Thyroid gland (tissue), 4 donors: ENCODE measurements at regions not wholly inside any gene's neighbourhood (a gene's known extent, or its start where the extent isn't known, plus 50 kb on each side); places are given as distances from the start of the nearest gene placed in this dataset.

Experiments
- DNase-seq, 2 donors: peaks; one replicate each; pipeline ENCODE4 v3.0.0-alpha.2; 2019
- H3K27ac ChIP-seq, 3 donors: fragments of 200-600 bp; sonication (generic); 1 replicate in 2 of 3; 2 replicates in 1 of 3; pipeline ENCODE4 v1.5.1; 2016 to 2019; ENCODE audit warnings: mild to moderate bottlenecking in 1 of 3, moderate library complexity in 1 of 3
- H3K27me3 ChIP-seq: fragments of 200-600 bp; sonication (generic); one replicate; pipeline ENCODE4 v1.5.1; 2019
- H3K36me3 ChIP-seq, 2 donors: fragments of 200-600 bp; sonication (generic); one replicate each; pipeline ENCODE4 v1.5.1; 2016 to 2019
- H3K4me1 ChIP-seq, 2 donors: fragments of 200-600 bp; sonication (generic); one replicate each; pipeline ENCODE4 v1.5.1; 2017 to 2019
- H3K4me3 ChIP-seq, 3 donors: fragments of 200-600 bp; sonication (generic); replicated peaks in 1 of 3; 1 replicate in 2 of 3; 2 replicates in 1 of 3; pipeline ENCODE4 v1.5.1; 2016; ENCODE audit warnings: mild to moderate bottlenecking in 1 of 3
- H3K9me3 ChIP-seq: fragments of 200-600 bp; sonication (generic); one replicate; pipeline ENCODE4 v1.5.1; 2017
- POLR2A ChIP-seq, 2 donors: fragments of 450-650 bp; IDR thresholded peaks; one replicate each; pipeline ENCODE4 v1.6.1; 2017; ENCODE audit warnings: antibody characterized with exemption in 2 of 2, mild to moderate bottlenecking in 2 of 2, moderate library complexity in 1 of 2
- WGBS, 2 donors: methylation state at CpG; one replicate each; pipeline ENCODE4 v1.1.5; 2017; 5-methylcytosine and 5-hydroxymethylcytosine counted together
- intact Hi-C: fragments of 100-400 bp; cut with DNase I; formaldehyde crosslinking; loops from one replicate; pipeline ENCODE4 v1.15.1; 2023
- TF ChIP-seq, protein P1 (sequence below), 6 experiments: fragments of 200-600 bp in 3 of 6; fragments of 450-650 bp in 3 of 6; sonication (generic) in 3 of 6; IDR thresholded peaks; one replicate each; pipeline ENCODE4 v1.5.1; 2016 to 2019; ENCODE audit warnings: antibody characterized with exemption in 6 of 6, mild to moderate bottlenecking in 2 of 6, inconsistent platforms in 1 of 6, moderate library complexity in 1 of 6

DNA sequence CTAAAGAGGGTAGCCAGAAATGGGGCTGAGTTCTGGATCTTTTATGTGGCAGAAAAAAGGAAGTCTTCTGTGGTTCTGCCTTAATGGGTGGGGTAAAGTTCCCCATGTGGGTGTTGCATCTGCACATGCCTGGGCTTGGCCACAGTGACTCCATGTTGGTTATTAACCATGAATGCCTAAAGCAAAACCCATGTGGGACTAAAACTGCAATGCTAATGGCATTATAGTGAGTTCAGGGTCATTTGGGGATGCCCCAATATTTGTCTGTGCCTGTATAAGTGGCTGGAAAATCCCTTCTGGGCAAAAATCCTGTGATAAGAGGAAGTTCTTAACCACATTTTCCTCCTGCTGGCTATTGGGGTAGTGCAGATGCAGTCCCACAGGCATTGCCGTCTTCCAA, 857.4 kb downstream of the FAT4 start:
- H3K27me3 ChIP-seq: no peaks in the 10 kb centered on the region
- TF ChIP-seq, protein P1, sequence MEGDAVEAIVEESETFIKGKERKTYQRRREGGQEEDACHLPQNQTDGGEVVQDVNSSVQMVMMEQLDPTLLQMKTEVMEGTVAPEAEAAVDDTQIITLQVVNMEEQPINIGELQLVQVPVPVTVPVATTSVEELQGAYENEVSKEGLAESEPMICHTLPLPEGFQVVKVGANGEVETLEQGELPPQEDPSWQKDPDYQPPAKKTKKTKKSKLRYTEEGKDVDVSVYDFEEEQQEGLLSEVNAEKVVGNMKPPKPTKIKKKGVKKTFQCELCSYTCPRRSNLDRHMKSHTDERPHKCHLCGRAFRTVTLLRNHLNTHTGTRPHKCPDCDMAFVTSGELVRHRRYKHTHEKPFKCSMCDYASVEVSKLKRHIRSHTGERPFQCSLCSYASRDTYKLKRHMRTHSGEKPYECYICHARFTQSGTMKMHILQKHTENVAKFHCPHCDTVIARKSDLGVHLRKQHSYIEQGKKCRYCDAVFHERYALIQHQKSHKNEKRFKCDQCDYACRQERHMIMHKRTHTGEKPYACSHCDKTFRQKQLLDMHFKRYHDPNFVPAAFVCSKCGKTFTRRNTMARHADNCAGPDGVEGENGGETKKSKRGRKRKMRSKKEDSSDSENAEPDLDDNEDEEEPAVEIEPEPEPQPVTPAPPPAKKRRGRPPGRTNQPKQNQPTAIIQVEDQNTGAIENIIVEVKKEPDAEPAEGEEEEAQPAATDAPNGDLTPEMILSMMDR (IDR thresholded peaks at IDR 0.05): no peak
- TF ChIP-seq POLR2A (IDR thresholded peaks at IDR 0.05): no peak
- H3K27ac ChIP-seq: no peak overlapping the region
- intact Hi-C loops: no loop called here
- no peaks in the 10 kb centered on the region for H3K9me3 ChIP-seq
- WGBS, 2 donors: 90 to 94% methylated on average over 1 of the region's 1 CpG
- DNase-seq: no peak
- H3K4me1 ChIP-seq: no peaks in the 10 kb centered on the region
- no peaks in the 10 kb centered on the region for H3K36me3 ChIP-seq
- H3K4me3 ChIP-seq: no peak overlapping the region

DNA sequence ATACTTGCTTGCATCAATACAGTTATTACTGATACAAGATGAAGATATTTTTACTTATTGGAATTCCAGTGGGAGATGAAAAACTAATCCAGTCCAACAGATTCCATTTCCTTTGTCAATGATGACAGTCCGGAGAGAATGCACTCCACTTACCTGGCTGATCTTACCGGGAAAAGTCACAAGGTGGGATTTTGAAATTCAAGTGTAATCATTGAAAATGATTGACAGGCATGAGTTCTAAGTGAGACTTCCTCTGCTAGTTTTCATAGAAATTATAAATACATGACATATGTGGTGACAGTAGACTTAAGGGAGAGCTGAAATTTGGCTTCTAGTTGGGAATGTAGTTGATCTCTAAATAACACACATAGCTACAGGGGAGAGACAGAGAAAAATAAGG, 859.9 kb downstream of the FAT4 start:
- no peaks in the 10 kb centered on the region for H3K27me3 ChIP-seq
- H3K27ac ChIP-seq: no peak overlapping the region
- no peak overlapping the region for H3K4me3 ChIP-seq
- no peaks in the 10 kb centered on the region for H3K36me3 ChIP-seq
- no peaks in the 10 kb centered on the region for H3K4me1 ChIP-seq
- no peaks in the 10 kb centered on the region for H3K9me3 ChIP-seq
- DNase-seq: no peak
- intact Hi-C loops: no loop called here
- WGBS, 2 donors: 85 to 93% methylated on average over 2 of the region's 2 CpGs
- TF ChIP-seq POLR2A (IDR thresholded peaks at IDR 0.05): no peak
- TF ChIP-seq, protein P1 (IDR thresholded peaks at IDR 0.05): no peak

DNA sequence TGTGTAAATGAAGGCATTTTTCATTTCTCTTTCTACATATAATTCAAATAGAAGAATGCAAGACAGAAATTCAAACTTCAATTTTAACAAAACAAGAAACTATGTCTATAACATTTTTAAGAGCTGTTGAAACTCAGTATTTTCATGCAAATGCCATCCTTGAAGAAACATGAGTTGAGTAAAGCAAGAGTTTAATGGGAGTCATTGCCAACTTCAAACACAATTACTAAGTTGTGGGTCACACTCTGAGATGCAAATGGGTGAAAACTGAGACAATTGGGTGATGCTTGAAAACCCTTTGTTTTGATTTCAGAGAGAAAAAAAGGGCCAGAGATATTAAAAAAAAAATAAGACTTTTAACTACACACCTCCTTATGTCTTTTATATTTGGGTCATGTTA, 865.9 kb downstream of the FAT4 start:
- no peak for DNase-seq
- no peaks in the 10 kb centered on the region for H3K4me1 ChIP-seq
- no peaks in the 10 kb centered on the region for H3K27me3 ChIP-seq
- no peak overlapping the region for H3K27ac ChIP-seq
- H3K36me3 ChIP-seq: no peaks in the 10 kb centered on the region
- H3K9me3 ChIP-seq: no peaks in the 10 kb centered on the region
- no peak overlapping the region for H3K4me3 ChIP-seq
- intact Hi-C loops: no loop called here
- TF ChIP-seq, protein P1 (IDR thresholded peaks at IDR 0.05): no peak
- TF ChIP-seq POLR2A (IDR thresholded peaks at IDR 0.05): no peak

DNA sequence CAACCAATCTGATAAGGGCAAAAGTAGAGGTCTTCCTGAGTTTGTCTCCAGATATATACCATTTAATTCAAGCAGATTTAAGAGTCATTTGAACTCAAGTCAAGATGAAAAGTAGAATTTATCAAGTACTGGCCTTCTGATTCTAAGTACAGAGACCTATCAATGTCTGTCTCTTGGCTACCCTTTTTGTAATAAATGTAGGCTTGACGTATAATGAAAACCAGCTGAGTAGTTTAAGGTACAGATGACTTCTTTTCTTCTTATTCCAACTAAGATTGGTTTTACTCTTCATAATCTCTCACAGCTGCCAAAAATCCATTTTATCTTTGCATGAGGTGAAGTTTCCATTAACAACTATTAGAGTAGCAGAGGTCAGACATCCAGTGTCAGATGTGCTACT, 867.6 kb downstream of the FAT4 start:
- 85 to 95% methylated on average over 1 of the region's 1 CpG for WGBS, 2 donors
- DNase-seq: no peak
- Histone ChIP-seq H3K9me3 (no peaks in the 10 kb centered on the region), H3K27ac (no peak overlapping the region), H3K4me3 (no peak overlapping the region), H3K27me3 (no peaks in the 10 kb centered on the region), H3K4me1 (no peaks in the 10 kb centered on the region), H3K36me3 (no peaks in the 10 kb centered on the region)
- intact Hi-C loops: no loop called here
- TF ChIP-seq, protein P1 (IDR thresholded peaks at IDR 0.05): no peak
- no peak for TF ChIP-seq POLR2A (IDR thresholded peaks at IDR 0.05)

DNA sequence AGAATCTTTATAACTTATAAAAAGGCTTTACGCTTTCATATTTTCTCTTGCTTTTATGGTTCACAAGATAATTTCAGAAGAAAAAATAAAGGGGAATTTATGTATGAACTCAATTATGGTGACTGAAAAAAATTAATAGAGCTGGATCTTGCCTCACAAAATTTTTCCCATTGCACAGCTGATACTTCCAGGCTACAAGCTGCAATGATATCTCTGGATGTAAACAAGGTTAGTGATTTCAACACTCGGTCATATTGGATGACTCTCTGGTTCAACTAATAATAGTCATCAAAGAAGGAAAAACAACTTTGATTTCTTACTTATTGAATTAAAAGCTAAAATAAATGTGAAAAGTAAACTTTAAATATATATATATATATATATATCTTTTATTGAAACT, 868.0 kb downstream of the FAT4 start:
- no peaks in the 10 kb centered on the region for H3K36me3 ChIP-seq
- no peak for DNase-seq
- intact Hi-C loops: no loop called here
- H3K4me3 ChIP-seq: no peak overlapping the region
- no peaks in the 10 kb centered on the region for H3K4me1 ChIP-seq
- no peaks in the 10 kb centered on the region for H3K9me3 ChIP-seq
- whole genome bisulfite sequencing, 2 donors: 83 to 89% methylated on average over 2 of the region's 2 CpGs
- H3K27me3 ChIP-seq: no peaks in the 10 kb centered on the region
- no peak overlapping the region for H3K27ac ChIP-seq
- TF ChIP-seq, protein P1 (IDR thresholded peaks at IDR 0.05): no peak
